ENCODE measurements at regions not wholly inside any gene's neighbourhood (a gene's known extent, or its start where the extent isn't known, plus 50 kb on each side); places are given as distances from the start of the nearest gene placed in this dataset.

- no peak for ATAC-seq
- Histone ChIP-seq H3K27me3 (no peaks in the 10 kb centered on the region), H3K36me3 (no peaks in the 10 kb centered on the region), H3K9me3 (no peaks in the 10 kb centered on the region), H3K4me1 (no peaks in the 10 kb centered on the region), H3K4me3 (no peak overlapping the region), H3K27ac (no peak overlapping the region)
- WGBS, 2 donors (ENCODE audit: low coverage in 1 of 2), result 40 to 69% methylated on average over 2 of the region's 2 CpGs
- TF ChIP-seq CTCF (IDR thresholded peaks at IDR 0.05) (no peak), POLR2AphosphoS5 (IDR thresholded peaks at IDR 0.05) (no peak), POLR2A (IDR thresholded peaks at IDR 0.05) (no peak), EP300 (IDR thresholded peaks at IDR 0.05) (no peak)
These were observed 693.2 kb downstream of the KCNJ3 start for GRCh38 chr2:155391613-155392130.

GRCh38 chr2:155389224-155389623 is 690.7 kb downstream of the KCNJ3 start:
- Histone ChIP-seq H3K27me3 (no peaks in the 10 kb centered on the region), H3K4me3 (no peak overlapping the region), H3K9me3 (no peaks in the 10 kb centered on the region), H3K27ac (no peak overlapping the region), H3K36me3 (no peaks in the 10 kb centered on the region), H3K4me1 (no peaks in the 10 kb centered on the region)
- no peak for ATAC-seq
- TF ChIP-seq EP300 (IDR thresholded peaks at IDR 0.05) (no peak), CTCF (IDR thresholded peaks at IDR 0.05) (no peak), POLR2A (IDR thresholded peaks at IDR 0.05) (no peak)
- 88 to 92% methylated on average over 1 of the region's 1 CpG for WGBS, 2 donors (ENCODE audit: low coverage in 1 of 2)

GRCh38 chr2:155384555-155385123 is 686.1 kb downstream of the KCNJ3 start:
- no peak for TF ChIP-seq POLR2AphosphoS5 (IDR thresholded peaks at IDR 0.05)
- no peak for TF ChIP-seq POLR2A (IDR thresholded peaks at IDR 0.05)
- TF ChIP-seq EP300 (IDR thresholded peaks at IDR 0.05), result no peak
- TF ChIP-seq CTCF (IDR thresholded peaks at IDR 0.05), result no peak
- no peaks in the 10 kb centered on the region for H3K27me3 ChIP-seq
- H3K36me3 ChIP-seq, result no peaks in the 10 kb centered on the region
- ATAC-seq, result no peak
- H3K4me3 ChIP-seq, result no peak overlapping the region
- no peaks in the 10 kb centered on the region for H3K9me3 ChIP-seq
- WGBS, 2 donors (ENCODE audit: low coverage in 1 of 2), result 73 to 76% methylated on average over 3 of the region's 3 CpGs
- no peak overlapping the region for H3K27ac ChIP-seq
- H3K4me1 ChIP-seq, result no peaks in the 10 kb centered on the region

- H3K27me3 ChIP-seq, result no peaks in the 10 kb centered on the region
- WGBS, 2 donors (ENCODE audit: low coverage in 1 of 2), result 27 to 33% methylated on average over 3 of the region's 3 CpGs
- no peak overlapping the region for H3K27ac ChIP-seq
These were observed 684.3 kb downstream of the KCNJ3 start for GRCh38 chr2:155382776-155383175.

More at GRCh38 chr2:155382776-155383175, 684.3 kb downstream of the KCNJ3 start:
- Histone ChIP-seq H3K36me3 (no peaks in the 10 kb centered on the region), H3K4me1 (no peaks in the 10 kb centered on the region), H3K9me3 (no peaks in the 10 kb centered on the region), H3K4me3 (no peak overlapping the region)
- TF ChIP-seq EP300 (IDR thresholded peaks at IDR 0.05) (no peak), POLR2A (IDR thresholded peaks at IDR 0.05) (no peak), CTCF (IDR thresholded peaks at IDR 0.05) (no peak), POLR2AphosphoS5 (IDR thresholded peaks at IDR 0.05) (no peak)
- ATAC-seq, result no peak

Data from gastroesophageal sphincter (tissue), 4 donors.